ENCODE measurements at regions not wholly inside any gene's neighbourhood (a gene's known extent, or its start where the extent isn't known, plus 50 kb on each side); places are given as distances from the start of the nearest gene placed in this dataset.

DNA sequence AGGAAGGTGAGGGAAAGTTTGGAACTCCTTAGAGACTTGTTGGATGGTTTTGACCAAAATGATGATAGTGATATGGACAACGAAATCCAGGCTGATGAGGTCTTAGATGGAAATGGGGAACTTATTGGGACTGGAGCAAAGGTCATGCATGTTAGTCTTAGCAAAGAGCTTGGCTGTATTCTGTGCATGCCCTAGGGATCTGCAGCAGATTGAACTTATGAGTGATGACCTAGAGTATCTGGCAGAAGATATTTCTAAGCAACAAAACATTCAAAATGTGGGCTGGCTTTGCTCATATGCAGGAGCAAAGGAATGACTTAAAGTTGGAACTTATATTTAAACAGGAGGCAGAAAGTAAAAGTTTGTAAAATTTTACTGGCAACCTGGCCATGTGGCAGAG lies 489.3 kb upstream of the DIPK2B start:
- Mint-ChIP-seq H3K27me3 (ENCODE audit: low read depth) (no peaks in the 10 kb centered on the region), H3K4me3 (no peak overlapping the region), H3K36me3 (ENCODE audit: insufficient read depth in 1 of 3, low read depth in 3 of 3) (peaks cover 0 to 5% (median 0%) of the 10 kb centered on the region in 3 experiments; a peak in 3 of 7 replicates), H3K27ac (no peak overlapping the region), H3K9me3 (peaks cover 49 to 57% of the 10 kb centered on the region in 2 experiments), H3K4me1 (no peaks in the 10 kb centered on the region)
- Histone ChIP-seq H3K4me2 (ENCODE audit: insufficient read depth, insufficient read length, low read length) (no peak overlapping the region), H2AK5ac (ENCODE audit: insufficient read length, low read length) (no peak overlapping the region), H3K23me2 (ENCODE audit: insufficient read length, low read depth, low read length, poor library complexity, severe bottlenecking) (no peaks in the 10 kb centered on the region), H4K91ac (ENCODE audit: insufficient read length, low read depth, low read length) (no peak overlapping the region), H3K14ac (ENCODE audit: insufficient read depth, low read length) (no peak overlapping the region), H4K20me1 (ENCODE audit: control insufficient read depth, insufficient read depth, insufficient read length) (no peaks in the 10 kb centered on the region), H3K79me2 (ENCODE audit: insufficient read depth, low read length) (no peaks in the 10 kb centered on the region), H2BK15ac (ENCODE audit: low read depth, low read length) (no peak overlapping the region), H3K56ac (ENCODE audit: insufficient read length, low read depth, low read length) (no peak overlapping the region), H3K18ac (ENCODE audit: insufficient read length, low read depth, low read length) (no peak overlapping the region), H2BK120ac (ENCODE audit: low read depth, low read length, poor library complexity, severe bottlenecking) (no peak overlapping the region), H3K9ac (ENCODE audit: extremely low read depth, insufficient read length, low read length) (no peak overlapping the region), H3K4me1 (ENCODE audit: insufficient read depth, low read length) (no peaks in the 10 kb centered on the region), H4K5ac (ENCODE audit: insufficient read length, low read depth, low read length) (no peak overlapping the region), H3T11ph (ENCODE audit: low read length) (no peak overlapping the region), H2BK5ac (ENCODE audit: insufficient read length, low read length) (no peak overlapping the region), H3K79me1 (ENCODE audit: insufficient read depth, low read depth, low read length, poor library complexity, severe bottlenecking) (no peaks in the 10 kb centered on the region), H2BK12ac (ENCODE audit: insufficient read length, low read depth, low read length) (no peak overlapping the region), H2BK20ac (ENCODE audit: low read depth, low read length, poor library complexity, severe bottlenecking) (no peak overlapping the region), H3K27ac (ENCODE audit: insufficient read length, low read depth, low read length) (no peak overlapping the region), H2AFZ (ENCODE audit: low read length) (no peak overlapping the region), H3K4ac (ENCODE audit: low read depth, low read length) (no peak overlapping the region), H3K27me3 (ENCODE audit: insufficient read depth, low read length) (no peaks in the 10 kb centered on the region), H3K9me3 (ENCODE audit: control insufficient read depth, low read depth, low read length) (no peaks in the 10 kb centered on the region), H3K23ac (ENCODE audit: insufficient read length, low read depth, low read length) (no peak overlapping the region), H4K8ac (replicated peaks; ENCODE audit: insufficient read length, low read depth, low read length) (no peak overlapping the region)
- TF ChIP-seq, protein P1, sequence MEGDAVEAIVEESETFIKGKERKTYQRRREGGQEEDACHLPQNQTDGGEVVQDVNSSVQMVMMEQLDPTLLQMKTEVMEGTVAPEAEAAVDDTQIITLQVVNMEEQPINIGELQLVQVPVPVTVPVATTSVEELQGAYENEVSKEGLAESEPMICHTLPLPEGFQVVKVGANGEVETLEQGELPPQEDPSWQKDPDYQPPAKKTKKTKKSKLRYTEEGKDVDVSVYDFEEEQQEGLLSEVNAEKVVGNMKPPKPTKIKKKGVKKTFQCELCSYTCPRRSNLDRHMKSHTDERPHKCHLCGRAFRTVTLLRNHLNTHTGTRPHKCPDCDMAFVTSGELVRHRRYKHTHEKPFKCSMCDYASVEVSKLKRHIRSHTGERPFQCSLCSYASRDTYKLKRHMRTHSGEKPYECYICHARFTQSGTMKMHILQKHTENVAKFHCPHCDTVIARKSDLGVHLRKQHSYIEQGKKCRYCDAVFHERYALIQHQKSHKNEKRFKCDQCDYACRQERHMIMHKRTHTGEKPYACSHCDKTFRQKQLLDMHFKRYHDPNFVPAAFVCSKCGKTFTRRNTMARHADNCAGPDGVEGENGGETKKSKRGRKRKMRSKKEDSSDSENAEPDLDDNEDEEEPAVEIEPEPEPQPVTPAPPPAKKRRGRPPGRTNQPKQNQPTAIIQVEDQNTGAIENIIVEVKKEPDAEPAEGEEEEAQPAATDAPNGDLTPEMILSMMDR (conservative IDR thresholded peaks at IDR 0.05), result no peak
- DNase-seq, result no peak
- no CpG with 5 or more reads among the region's 1 CpG for whole genome bisulfite sequencing (ENCODE audit: extremely low coverage, insufficient read length, low lambda C conversion rate)
